Activated CD8-positive, alpha-beta memory T cell treated with anti-CD3 and anti-CD28 coated beads for 4 hours (primary cell): ENCODE measurements at regions not wholly inside any gene's neighbourhood (a gene's known extent, or its start where the extent isn't known, plus 50 kb on each side); places are given as distances from the start of the nearest gene placed in this dataset.

Experiments used
- DNase-seq, 2 donors: peaks; one replicate each; pipeline ENCODE4 v3.0.0-alpha.2; 2020; ENCODE audit warnings: low read depth in 2 of 2

- no peak for DNase-seq
These were observed 108.8 kb downstream of the SQOR start for GRCh38 chr15:45743426-45744235.

- no peak for DNase-seq
These were observed 109.4 kb downstream of the SQOR start for GRCh38 chr15:45744236-45744589.

GRCh38 chr15:45747426-45747825, 112.6 kb downstream of the SQOR start:
- no peak for DNase-seq

GRCh38 chr15:45751629-45752028, 116.8 kb downstream of the SQOR start:
- no peak for DNase-seq

GRCh38 chr15:45759936-45760335, 125.1 kb downstream of the SQOR start:
- no peak for DNase-seq

GRCh38 chr15:45762726-45763125, 127.9 kb downstream of the SQOR start:
- no peak for DNase-seq

- no peak for DNase-seq
These were observed 128.5 kb downstream of the SQOR start for GRCh38 chr15:45763170-45763869.

- no peak for DNase-seq
These were observed 138.3 kb downstream of the SQOR start for GRCh38 chr15:45773149-45773548.

- no peak for DNase-seq
These were observed 141.9 kb downstream of the SQOR start for GRCh38 chr15:45776772-45777171.

- no peak for DNase-seq
These were observed 143.0 kb downstream of the SQOR start for GRCh38 chr15:45777781-45778180.

- no peak for DNase-seq
These were observed 145.5 kb downstream of the SQOR start for GRCh38 chr15:45780352-45780751.

GRCh38 chr15:45784656-45785055, 149.8 kb downstream of the SQOR start:
- DNase-seq: no peak

- no peak for DNase-seq
These were observed 151.1 kb downstream of the SQOR start for GRCh38 chr15:45785897-45786296.

GRCh38 chr15:45790325-45790943, 155.6 kb downstream of the SQOR start:
- DNase-seq: no peak

- no peak for DNase-seq
These were observed 159.5 kb downstream of the SQOR start for GRCh38 chr15:45794304-45794703.

- DNase-seq: no peak
These were observed 160.0 kb downstream of the SQOR start for GRCh38 chr15:45794712-45795439.

GRCh38 chr15:45795440-45796069, 160.7 kb downstream of the SQOR start:
- DNase-seq: no peak

GRCh38 chr15:45796433-45796832, 161.6 kb downstream of the SQOR start:
- DNase-seq: no peak

GRCh38 chr15:45799508-45799907, 164.7 kb downstream of the SQOR start:
- DNase-seq: no peak

- DNase-seq: no peak
These were observed 166.7 kb downstream of the SQOR start for GRCh38 chr15:45801543-45801942.

GRCh38 chr15:45802140-45802539, 167.3 kb downstream of the SQOR start:
- DNase-seq: no peak

GRCh38 chr15:45804028-45804427, 169.2 kb downstream of the SQOR start:
- no peak for DNase-seq
